ENCODE measurements at regions not wholly inside any gene's neighbourhood (a gene's known extent, or its start where the extent isn't known, plus 50 kb on each side); places are given as distances from the start of the nearest gene placed in this dataset.

- H3K9me1 ChIP-seq (replicated peaks; ENCODE audit: control insufficient read depth, extremely low read depth, insufficient read depth, low read length): no peaks in the 10 kb centered on the region
- no peak overlapping the region for H2AFZ ChIP-seq (ENCODE audit: low read depth, low read length)
- H3K27ac ChIP-seq (ENCODE audit: insufficient read depth, low read depth, low read length): no peak overlapping the region
- CTCF ChIA-PET: interaction anchor here (1.6 kb wide), 1 partner anchor 153 kb away, joined by 4 read pairs; no protein-coding TSS in a partner anchor
- intact Hi-C loops (cut with micrococcal nuclease): loop anchor here (10.0 kb wide), 1 partner anchor 51 kb away; no protein-coding TSS in a partner anchor
- dilution Hi-C loops (cut with MboI; ENCODE audit: extremely low pct_ligation_motif_present, low sequenced_read_pairs): no loop called here
- no peaks in the 10 kb centered on the region for H3K9me3 ChIP-seq (replicated peaks; ENCODE audit: control insufficient read depth, insufficient read depth, low read length)
- no peaks in the 10 kb centered on the region for H3K79me2 ChIP-seq (ENCODE audit: control insufficient read depth, insufficient read depth, low read length)
- no TSS peak for BruUV-seq (replicated peaks)
- H3K9ac ChIP-seq (replicated peaks; ENCODE audit: extremely low read depth, insufficient read depth, low read length): no peak overlapping the region
- FAIRE-seq (no peak), DNase-seq (ENCODE audit: low read depth, low spot score) (no peak)
- POLR2A ChIA-PET: no interaction called here
- no peak overlapping the region for H3K4me3 ChIP-seq (replicated peaks in 1 of 3; ENCODE audit: insufficient read depth in 1 of 3, low read depth in 1 of 3, low read length in 3 of 3)
- H3K36me3 ChIP-seq (ENCODE audit: control insufficient read depth in 2 of 2, extremely low read depth in 1 of 2, insufficient read depth in 2 of 2, low read length in 2 of 2): no peaks in the 10 kb centered on the region
- no peaks in the 10 kb centered on the region for H3K27me3 ChIP-seq (ENCODE audit: control insufficient read depth in 2 of 2, insufficient read depth in 2 of 2, low read length in 2 of 2)
- no peaks in the 10 kb centered on the region for H3K4me1 ChIP-seq (ENCODE audit: control insufficient read depth, extremely low read depth, insufficient read depth, low read length)
- no peaks in the 10 kb centered on the region for H4K20me1 ChIP-seq (replicated peaks; ENCODE audit: control insufficient read depth, extremely low read depth, insufficient read depth, low read length)
- TF ChIP-seq MYC (IDR thresholded peaks at IDR 0.05; ENCODE audit: low read depth, low read length): no peak
- no peak for TF ChIP-seq FOS (IDR thresholded peaks at IDR 0.05; ENCODE audit: borderline replicate concordance, insufficient read depth, low read length)
- TF ChIP-seq JUN (IDR thresholded peaks at IDR 0.05; ENCODE audit: borderline replicate concordance, insufficient read depth, insufficient read length, low read depth): no peak
- TF ChIP-seq EZH2 (IDR thresholded peaks at IDR 0.05; ENCODE audit: borderline replicate concordance, low read depth, low read length, severe bottlenecking): no peak
- no peak for TF ChIP-seq POLR2A (IDR thresholded peaks at IDR 0.05; ENCODE audit: low read depth, low read length)
- TF ChIP-seq CTCF (IDR thresholded peaks at IDR 0.05; ENCODE audit: extremely low read depth in 1 of 2, insufficient read depth in 1 of 2, low read depth in 1 of 2, low read length in 2 of 2): no peak
- TF ChIP-seq MAX (IDR thresholded peaks at IDR 0.05; ENCODE audit: insufficient read depth, insufficient read length): no peak
- TF ChIP-seq POLR2AphosphoS5 (IDR thresholded peaks at IDR 0.05; ENCODE audit: insufficient read depth, low read depth, low read length): no peak
- no peak for TF ChIP-seq GATA2 (IDR thresholded peaks at IDR 0.05; ENCODE audit: insufficient read depth, insufficient read length, low read depth, low read length)
- no peak overlapping the region for H3K4me2 ChIP-seq (ENCODE audit: insufficient read depth, low read length)
These were observed 135.8 kb downstream of the RFC3 start for GRCh38 chr13:33953781-33954180.
